ENCODE measurements at regions not wholly inside any gene's neighbourhood (a gene's known extent, or its start where the extent isn't known, plus 50 kb on each side); places are given as distances from the start of the nearest gene placed in this dataset.

GRCh38 chr4:38453253-38453881, 210.6 kb upstream of the KLF3 start:
- TF ChIP-seq CTCF (IDR thresholded peaks at IDR 0.05), result no peak
- no peak for ATAC-seq (ENCODE audit: low FRiP score)

GRCh38 chr4:38454284-38454683, 209.7 kb upstream of the KLF3 start:
- no peak for TF ChIP-seq CTCF (IDR thresholded peaks at IDR 0.05)
- ATAC-seq (ENCODE audit: low FRiP score) (no peak), DNase-seq (ENCODE audit: low spot score) (no peak)

More at GRCh38 chr4:38453253-38453881, 210.6 kb upstream of the KLF3 start:
- DNase-seq (ENCODE audit: low spot score), result no peak

DNA sequence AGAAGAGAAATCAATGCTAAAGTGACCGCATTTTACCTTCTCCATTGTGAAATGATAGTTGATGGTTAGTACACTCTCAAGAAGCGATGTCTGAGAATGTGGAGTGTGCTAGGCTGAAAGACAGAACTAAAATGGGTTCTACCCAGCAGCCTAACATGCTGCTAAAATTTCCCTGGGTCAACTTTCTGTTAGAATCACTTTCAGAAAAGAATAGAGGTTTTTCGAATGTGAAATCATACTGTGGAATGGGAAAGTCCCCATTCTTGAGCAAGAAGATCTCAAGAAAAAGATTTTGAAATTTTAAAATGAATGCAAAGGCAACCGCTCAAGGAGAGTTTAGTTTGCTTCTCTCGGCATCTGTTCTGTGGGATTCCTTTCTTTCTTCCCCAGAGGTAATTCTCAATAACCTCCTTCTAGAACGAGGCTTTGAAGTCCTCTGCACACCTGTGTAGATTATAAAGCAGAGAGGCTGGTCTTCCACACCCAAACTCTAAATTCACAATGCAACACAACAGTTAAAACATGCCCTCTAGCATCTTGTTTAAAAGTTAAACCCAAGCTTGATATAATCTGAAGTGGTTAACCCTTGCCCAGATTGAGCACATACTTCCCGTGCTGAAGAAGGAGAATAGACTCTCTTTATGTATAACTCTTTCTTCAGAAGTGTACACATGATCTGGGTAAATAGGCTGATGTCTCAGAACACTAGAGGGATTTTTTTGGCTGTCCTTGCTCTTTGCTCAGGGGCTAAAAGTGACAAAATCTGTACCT, 208.7 kb upstream of the KLF3 start:
- TF ChIP-seq CTCF (IDR thresholded peaks at IDR 0.05), result no peak
- ATAC-seq (ENCODE audit: low FRiP score), result no peak
- DNase-seq (ENCODE audit: low spot score), result no peak

DNA sequence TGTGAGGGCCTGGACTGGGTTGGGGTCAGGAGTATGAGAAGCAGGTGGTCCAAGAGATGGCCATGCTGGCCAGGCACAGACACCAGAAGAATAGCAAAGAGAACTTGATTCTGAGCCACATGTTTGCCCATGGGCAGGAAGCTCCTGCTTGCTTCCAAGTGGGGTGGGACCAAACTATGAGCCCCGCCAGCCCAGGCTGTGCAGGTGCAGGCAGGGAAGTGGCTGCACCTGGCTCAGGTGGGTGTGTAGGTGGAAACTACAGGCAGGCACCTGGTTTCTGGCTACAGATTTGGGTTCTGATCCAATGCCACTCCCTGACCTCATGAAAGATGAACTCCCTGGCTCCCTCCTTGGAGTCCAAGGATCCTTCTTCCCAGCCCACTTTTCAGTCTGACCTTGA, 207.9 kb upstream of the KLF3 start:
- DNase-seq (ENCODE audit: low spot score) (no peak), ATAC-seq (ENCODE audit: low FRiP score) (no peak)
- no peak for TF ChIP-seq CTCF (IDR thresholded peaks at IDR 0.05)

DNA sequence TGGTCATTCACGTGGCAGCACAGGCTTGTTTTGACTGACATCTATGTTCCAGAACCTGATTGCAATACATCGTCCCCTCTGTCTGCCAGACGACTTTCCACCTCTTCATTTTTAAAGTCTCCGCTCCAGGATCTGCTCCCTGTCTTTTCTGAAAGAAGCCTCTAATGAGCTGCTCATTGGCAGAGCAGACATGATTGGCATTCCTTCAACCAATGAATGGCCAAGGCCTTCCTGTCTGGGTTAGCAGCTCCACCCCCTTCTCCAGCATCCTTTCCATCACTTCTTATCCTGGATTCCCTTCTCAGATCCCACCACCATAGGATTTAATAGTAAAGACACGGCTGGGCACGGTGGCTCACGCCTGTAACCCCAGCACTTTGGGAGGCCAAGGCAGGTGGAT, 202.7 kb upstream of the KLF3 start:
- ATAC-seq (ENCODE audit: low FRiP score), result no peak
- DNase-seq (ENCODE audit: low spot score), result no peak
- TF ChIP-seq CTCF (IDR thresholded peaks at IDR 0.05), result no peak

DNA sequence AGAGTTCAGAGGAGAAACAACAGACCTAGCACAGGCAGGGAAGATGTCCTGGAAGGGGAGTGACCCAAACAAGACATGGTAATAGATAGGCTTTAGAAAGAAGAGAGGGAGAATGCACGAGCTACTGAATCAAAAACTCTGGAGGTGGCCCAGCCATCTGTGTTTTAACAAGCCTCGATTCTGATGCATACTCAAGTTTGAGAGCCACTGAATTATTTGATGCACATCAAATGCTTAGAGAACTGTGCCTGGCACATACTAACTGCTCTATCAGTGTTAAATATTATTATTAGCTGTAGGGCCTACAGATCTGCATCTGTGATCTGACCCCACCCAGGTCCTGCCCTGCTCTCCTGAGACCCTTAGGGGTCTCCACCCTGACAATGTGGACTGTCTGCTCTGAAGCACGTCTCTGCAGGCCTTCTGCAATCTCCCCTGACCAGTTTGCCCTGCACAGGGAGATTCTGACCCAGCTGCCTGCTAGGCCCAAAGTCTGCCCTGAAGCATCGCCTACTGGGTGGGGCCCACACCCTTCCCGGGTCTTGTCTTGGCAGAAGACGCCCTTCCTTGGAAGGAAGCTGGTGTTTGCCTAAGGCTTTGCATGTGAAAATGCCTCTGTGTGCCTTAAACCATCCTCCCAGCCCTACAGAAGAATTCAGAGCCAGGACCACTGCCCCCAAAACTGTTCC, 201.5 kb upstream of the KLF3 start:
- DNase-seq (ENCODE audit: low spot score), result no peak
- no peak for TF ChIP-seq CTCF (IDR thresholded peaks at IDR 0.05)
- no peak for ATAC-seq (ENCODE audit: low FRiP score)
